ENCODE measurements at regions not wholly inside any gene's neighbourhood (a gene's known extent, or its start where the extent isn't known, plus 50 kb on each side); places are given as distances from the start of the nearest gene placed in this dataset.

GRCh38 chr15:36294359-36294758 is 285.1 kb upstream of the CDIN1 start:
- no peak for DNase-seq (ENCODE audit: extremely low spot score in 2 of 2)
- no peaks in the 10 kb centered on the region for H3K36me3 ChIP-seq
- H3K4me3 ChIP-seq = no peak overlapping the region
- H3K27me3 ChIP-seq = no peaks in the 10 kb centered on the region
- H3K9me3 ChIP-seq = no peaks in the 10 kb centered on the region
- H3K4me1 ChIP-seq = no peaks in the 10 kb centered on the region
- intact Hi-C loops (cut with DNase I) = no loop called here
- H3K27ac ChIP-seq = no peak overlapping the region
- TF ChIP-seq POLR2AphosphoS5 (IDR thresholded peaks at IDR 0.05; ENCODE audit: insufficient read depth in 1 of 2, low read depth in 1 of 2) (no peak), CTCF (IDR thresholded peaks at IDR 0.05) (no peak), POLR2A (IDR thresholded peaks at IDR 0.05) (no peak)

GRCh38 chr15:36301947-36302346 is 277.5 kb upstream of the CDIN1 start:
- H3K9me3 ChIP-seq = no peaks in the 10 kb centered on the region
- no peak overlapping the region for H3K4me3 ChIP-seq
- intact Hi-C loops (cut with DNase I) = no loop called here
- H3K27ac ChIP-seq = no peak overlapping the region
- H3K4me1 ChIP-seq = no peaks in the 10 kb centered on the region
- DNase-seq (ENCODE audit: extremely low spot score in 2 of 2) = no peak
- H3K36me3 ChIP-seq = no peaks in the 10 kb centered on the region
- H3K27me3 ChIP-seq = no peaks in the 10 kb centered on the region
- no peak for TF ChIP-seq POLR2A (IDR thresholded peaks at IDR 0.05)
- no peak for TF ChIP-seq CTCF (IDR thresholded peaks at IDR 0.05)
- TF ChIP-seq POLR2AphosphoS5 (IDR thresholded peaks at IDR 0.05; ENCODE audit: insufficient read depth in 1 of 2, low read depth in 1 of 2) = no peak

GRCh38 chr15:36313021-36313420 is 266.4 kb upstream of the CDIN1 start:
- H3K36me3 ChIP-seq = no peaks in the 10 kb centered on the region
- no peaks in the 10 kb centered on the region for H3K9me3 ChIP-seq
- H3K4me3 ChIP-seq = no peak overlapping the region
- TF ChIP-seq CTCF (IDR thresholded peaks at IDR 0.05) (no peak), POLR2AphosphoS5 (IDR thresholded peaks at IDR 0.05; ENCODE audit: insufficient read depth in 1 of 2, low read depth in 1 of 2) (no peak), POLR2A (IDR thresholded peaks at IDR 0.05) (no peak)
- no peak overlapping the region for H3K27ac ChIP-seq
- H3K4me1 ChIP-seq = no peaks in the 10 kb centered on the region
- no peaks in the 10 kb centered on the region for H3K27me3 ChIP-seq
- no peak for DNase-seq (ENCODE audit: extremely low spot score in 2 of 2)
- intact Hi-C loops (cut with DNase I) = no loop called here

GRCh38 chr15:36313736-36314280 is 265.6 kb upstream of the CDIN1 start:
- no peaks in the 10 kb centered on the region for H3K36me3 ChIP-seq
- H3K27ac ChIP-seq = no peak overlapping the region
- DNase-seq (ENCODE audit: extremely low spot score in 2 of 2) = no peak
- no peak for TF ChIP-seq POLR2AphosphoS5 (IDR thresholded peaks at IDR 0.05; ENCODE audit: insufficient read depth in 1 of 2, low read depth in 1 of 2)
- H3K27me3 ChIP-seq = no peaks in the 10 kb centered on the region
- H3K9me3 ChIP-seq = no peaks in the 10 kb centered on the region
- H3K4me1 ChIP-seq = no peaks in the 10 kb centered on the region
- no peak overlapping the region for H3K4me3 ChIP-seq
- intact Hi-C loops (cut with DNase I) = no loop called here

GRCh38 chr15:36315649-36316048 is 263.8 kb upstream of the CDIN1 start:
- intact Hi-C loops (cut with DNase I) = no loop called here
- no peaks in the 10 kb centered on the region for H3K36me3 ChIP-seq
- H3K27ac ChIP-seq = no peak overlapping the region
- no peaks in the 10 kb centered on the region for H3K27me3 ChIP-seq
- no peaks in the 10 kb centered on the region for H3K9me3 ChIP-seq
- DNase-seq (ENCODE audit: extremely low spot score in 2 of 2) = no peak
- H3K4me1 ChIP-seq = no peaks in the 10 kb centered on the region
- H3K4me3 ChIP-seq = no peak overlapping the region
- no peak for TF ChIP-seq POLR2A (IDR thresholded peaks at IDR 0.05)
- no peak for TF ChIP-seq CTCF (IDR thresholded peaks at IDR 0.05)
- TF ChIP-seq POLR2AphosphoS5 (IDR thresholded peaks at IDR 0.05; ENCODE audit: insufficient read depth in 1 of 2, low read depth in 1 of 2) = no peak

Data from vagina (tissue), 2 donors.